Thyroid gland (tissue), 4 donors: ENCODE measurements at regions not wholly inside any gene's neighbourhood (a gene's known extent, or its start where the extent isn't known, plus 50 kb on each side); places are given as distances from the start of the nearest gene placed in this dataset.
"Not testable (repeated sequence)": the region's sequence is repeated elsewhere in the genome, so short reads cannot be mapped to it uniquely, and the experiment has no call there.

Experiments used
- DNase-seq, 2 donors: peaks; one replicate each; pipeline ENCODE4 v3.0.0-alpha.2; 2019
- H3K27ac ChIP-seq, 3 donors: fragments of 200-600 bp; sonication (generic); 1 replicate in 2 of 3; 2 replicates in 1 of 3; pipeline ENCODE4 v1.5.1; 2016 to 2019; ENCODE audit warnings: mild to moderate bottlenecking in 1 of 3, moderate library complexity in 1 of 3
- H3K27me3 ChIP-seq: fragments of 200-600 bp; sonication (generic); one replicate; pipeline ENCODE4 v1.5.1; 2019
- H3K36me3 ChIP-seq, 2 donors: fragments of 200-600 bp; sonication (generic); one replicate each; pipeline ENCODE4 v1.5.1; 2016 to 2019
- H3K4me1 ChIP-seq, 2 donors: fragments of 200-600 bp; sonication (generic); one replicate each; pipeline ENCODE4 v1.5.1; 2017 to 2019
- H3K4me3 ChIP-seq, 3 donors: fragments of 200-600 bp; sonication (generic); replicated peaks in 1 of 3; 1 replicate in 2 of 3; 2 replicates in 1 of 3; pipeline ENCODE4 v1.5.1; 2016; ENCODE audit warnings: mild to moderate bottlenecking in 1 of 3
- H3K9me3 ChIP-seq: fragments of 200-600 bp; sonication (generic); one replicate; pipeline ENCODE4 v1.5.1; 2017
- POLR2A ChIP-seq, 2 donors: fragments of 450-650 bp; IDR thresholded peaks; one replicate each; pipeline ENCODE4 v1.6.1; 2017; ENCODE audit warnings: antibody characterized with exemption in 2 of 2, mild to moderate bottlenecking in 2 of 2, moderate library complexity in 1 of 2
- WGBS, 2 donors: methylation state at CpG; one replicate each; pipeline ENCODE4 v1.1.5; 2017; 5-methylcytosine and 5-hydroxymethylcytosine counted together
- intact Hi-C: fragments of 100-400 bp; cut with DNase I; formaldehyde crosslinking; loops from one replicate; pipeline ENCODE4 v1.15.1; 2023
- TF ChIP-seq, protein P1 (sequence below), 6 experiments: fragments of 200-600 bp in 3 of 6; fragments of 450-650 bp in 3 of 6; sonication (generic) in 3 of 6; IDR thresholded peaks; one replicate each; pipeline ENCODE4 v1.5.1; 2016 to 2019; ENCODE audit warnings: antibody characterized with exemption in 6 of 6, mild to moderate bottlenecking in 2 of 6, inconsistent platforms in 1 of 6, moderate library complexity in 1 of 6

DNA sequence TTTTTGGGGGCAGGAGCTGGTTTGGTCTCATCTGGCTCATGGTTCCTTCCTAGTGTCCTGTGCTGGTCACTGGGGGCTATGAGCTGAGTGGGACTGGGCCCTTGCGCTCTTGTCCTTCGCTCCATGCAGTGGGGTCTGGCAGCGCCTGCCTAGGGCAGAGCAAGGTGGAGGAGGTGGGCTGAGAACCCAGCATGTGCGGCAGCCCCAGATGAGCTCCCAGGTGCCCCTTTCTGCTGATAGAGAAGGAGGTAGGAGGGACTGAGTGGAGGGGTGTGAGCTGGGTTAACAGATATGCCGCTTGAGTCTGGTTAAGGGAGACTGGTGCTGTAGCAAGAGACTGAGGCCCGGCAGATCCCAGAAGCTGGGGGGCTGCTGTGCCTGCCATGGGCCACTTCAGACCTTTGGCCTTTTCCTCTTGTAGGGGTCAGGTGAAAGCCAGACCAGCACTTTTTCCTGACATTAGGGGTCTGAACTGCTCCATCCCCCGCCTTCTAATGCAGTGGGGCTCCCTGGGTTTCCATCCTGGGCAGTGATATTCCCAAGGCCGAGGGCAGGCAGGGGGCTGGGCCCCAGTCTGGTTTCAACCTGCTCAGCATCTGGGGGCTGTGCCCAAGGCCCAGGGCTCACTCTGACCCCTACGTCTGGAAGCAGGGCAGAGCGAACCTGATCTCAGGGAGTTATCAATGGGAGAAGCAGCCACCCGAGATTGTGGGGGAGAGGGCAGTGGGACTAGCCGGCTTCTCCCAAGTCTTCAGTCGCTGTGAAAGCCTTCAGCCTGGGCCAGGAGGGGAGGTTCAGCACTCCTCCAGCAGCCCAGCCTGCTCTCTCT is 62.9 kb upstream of the PRR23C start:
- no peaks in the 10 kb centered on the region for H3K9me3 ChIP-seq
- no peaks in the 10 kb centered on the region for H3K27me3 ChIP-seq
- intact Hi-C loops: no loop called here
- no peak overlapping the region for H3K4me3 ChIP-seq
- H3K4me1 ChIP-seq: peaks cover 0 to 3% of the 10 kb centered on the region in 2 donors
- H3K36me3 ChIP-seq: no peaks in the 10 kb centered on the region
- 85 to 87% methylated on average over 10 to 13 of the region's 13 CpGs for WGBS, 2 donors
- H3K27ac ChIP-seq: no peak overlapping the region
- TF ChIP-seq, protein P1, sequence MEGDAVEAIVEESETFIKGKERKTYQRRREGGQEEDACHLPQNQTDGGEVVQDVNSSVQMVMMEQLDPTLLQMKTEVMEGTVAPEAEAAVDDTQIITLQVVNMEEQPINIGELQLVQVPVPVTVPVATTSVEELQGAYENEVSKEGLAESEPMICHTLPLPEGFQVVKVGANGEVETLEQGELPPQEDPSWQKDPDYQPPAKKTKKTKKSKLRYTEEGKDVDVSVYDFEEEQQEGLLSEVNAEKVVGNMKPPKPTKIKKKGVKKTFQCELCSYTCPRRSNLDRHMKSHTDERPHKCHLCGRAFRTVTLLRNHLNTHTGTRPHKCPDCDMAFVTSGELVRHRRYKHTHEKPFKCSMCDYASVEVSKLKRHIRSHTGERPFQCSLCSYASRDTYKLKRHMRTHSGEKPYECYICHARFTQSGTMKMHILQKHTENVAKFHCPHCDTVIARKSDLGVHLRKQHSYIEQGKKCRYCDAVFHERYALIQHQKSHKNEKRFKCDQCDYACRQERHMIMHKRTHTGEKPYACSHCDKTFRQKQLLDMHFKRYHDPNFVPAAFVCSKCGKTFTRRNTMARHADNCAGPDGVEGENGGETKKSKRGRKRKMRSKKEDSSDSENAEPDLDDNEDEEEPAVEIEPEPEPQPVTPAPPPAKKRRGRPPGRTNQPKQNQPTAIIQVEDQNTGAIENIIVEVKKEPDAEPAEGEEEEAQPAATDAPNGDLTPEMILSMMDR (IDR thresholded peaks at IDR 0.05): no peak
- no peak for TF ChIP-seq POLR2A (IDR thresholded peaks at IDR 0.05)
- DNase-seq: no peak

DNA sequence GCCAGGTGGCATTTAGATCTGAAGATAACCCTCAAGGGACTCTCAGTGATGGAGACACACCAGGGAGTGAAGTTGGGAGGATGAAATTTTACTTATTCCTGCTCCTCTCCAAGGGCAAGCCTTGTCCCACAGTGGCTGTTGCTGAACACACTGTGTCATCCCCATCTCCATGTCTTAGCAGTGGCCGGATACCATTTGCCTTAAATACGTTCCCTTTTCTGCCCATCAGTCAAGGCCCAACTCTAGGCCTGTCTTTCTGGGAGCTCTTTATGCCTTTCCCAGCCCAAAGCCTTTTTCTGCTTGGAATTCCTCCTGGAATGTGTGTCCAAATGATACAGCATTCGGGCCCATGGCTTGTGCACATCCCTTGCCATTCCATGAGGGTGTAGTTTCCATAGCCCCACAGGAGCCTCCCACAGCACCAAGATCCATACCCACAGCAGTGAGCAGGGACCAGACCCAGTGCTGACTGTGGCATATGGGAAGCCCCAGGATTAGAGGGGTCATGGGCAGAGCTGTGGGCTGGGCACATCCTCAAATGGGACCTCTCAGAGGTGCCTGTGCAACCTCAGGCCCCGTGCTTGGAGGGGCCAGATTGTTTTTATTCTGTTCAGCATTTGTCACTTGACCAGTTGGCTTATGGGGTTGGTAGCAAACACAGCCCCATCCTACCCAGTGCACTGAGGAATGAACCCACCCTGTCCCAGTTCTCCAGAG is 63.7 kb upstream of the PRR23C start:
- H3K4me1 ChIP-seq: peaks cover 0 to 3% of the 10 kb centered on the region in 2 donors
- intact Hi-C loops: no loop called here
- WGBS, 2 donors: 87 to 88% methylated on average over 4 of the region's 4 CpGs
- no peak for TF ChIP-seq POLR2A (IDR thresholded peaks at IDR 0.05)
- TF ChIP-seq, protein P1 (IDR thresholded peaks at IDR 0.05): no peak
- no peaks in the 10 kb centered on the region for H3K36me3 ChIP-seq
- H3K27ac ChIP-seq: no peak overlapping the region
- no peak for DNase-seq
- no peaks in the 10 kb centered on the region for H3K9me3 ChIP-seq
- no peak overlapping the region for H3K4me3 ChIP-seq
- H3K27me3 ChIP-seq: no peaks in the 10 kb centered on the region

DNA sequence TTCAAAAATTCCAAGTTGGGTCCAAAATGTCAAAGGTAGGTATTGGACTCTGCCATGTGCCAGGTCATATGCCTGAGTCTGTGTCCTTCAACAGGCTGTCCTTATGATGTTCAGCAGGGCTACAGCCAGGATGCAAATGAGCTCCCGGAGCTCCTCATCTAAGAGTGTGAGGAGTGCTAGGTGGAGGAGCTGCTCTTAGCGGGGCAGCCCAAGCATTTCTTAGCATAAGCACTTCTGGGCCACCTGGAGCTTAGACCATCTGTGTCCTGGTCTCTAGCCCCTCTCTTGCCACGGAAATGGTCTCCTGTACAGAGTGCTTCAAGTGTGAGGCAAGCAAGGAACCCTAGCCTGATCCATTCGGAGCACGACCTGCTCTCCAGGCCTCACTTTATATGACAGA is 64.6 kb upstream of the PRR23C start:
- no peak for TF ChIP-seq POLR2A (IDR thresholded peaks at IDR 0.05)
- TF ChIP-seq, protein P1 (IDR thresholded peaks at IDR 0.05): no peak
- H3K9me3 ChIP-seq: no peaks in the 10 kb centered on the region
- H3K27me3 ChIP-seq: no peaks in the 10 kb centered on the region
- DNase-seq: no peak
- peaks cover 0 to 3% of the 10 kb centered on the region in 2 donors for H3K4me1 ChIP-seq
- 63 to 74% methylated on average over 5 of the region's 5 CpGs for WGBS, 2 donors
- no peak overlapping the region for H3K27ac ChIP-seq
- intact Hi-C loops: no loop called here
- H3K36me3 ChIP-seq: no peaks in the 10 kb centered on the region
- H3K4me3 ChIP-seq: no peak overlapping the region

DNA sequence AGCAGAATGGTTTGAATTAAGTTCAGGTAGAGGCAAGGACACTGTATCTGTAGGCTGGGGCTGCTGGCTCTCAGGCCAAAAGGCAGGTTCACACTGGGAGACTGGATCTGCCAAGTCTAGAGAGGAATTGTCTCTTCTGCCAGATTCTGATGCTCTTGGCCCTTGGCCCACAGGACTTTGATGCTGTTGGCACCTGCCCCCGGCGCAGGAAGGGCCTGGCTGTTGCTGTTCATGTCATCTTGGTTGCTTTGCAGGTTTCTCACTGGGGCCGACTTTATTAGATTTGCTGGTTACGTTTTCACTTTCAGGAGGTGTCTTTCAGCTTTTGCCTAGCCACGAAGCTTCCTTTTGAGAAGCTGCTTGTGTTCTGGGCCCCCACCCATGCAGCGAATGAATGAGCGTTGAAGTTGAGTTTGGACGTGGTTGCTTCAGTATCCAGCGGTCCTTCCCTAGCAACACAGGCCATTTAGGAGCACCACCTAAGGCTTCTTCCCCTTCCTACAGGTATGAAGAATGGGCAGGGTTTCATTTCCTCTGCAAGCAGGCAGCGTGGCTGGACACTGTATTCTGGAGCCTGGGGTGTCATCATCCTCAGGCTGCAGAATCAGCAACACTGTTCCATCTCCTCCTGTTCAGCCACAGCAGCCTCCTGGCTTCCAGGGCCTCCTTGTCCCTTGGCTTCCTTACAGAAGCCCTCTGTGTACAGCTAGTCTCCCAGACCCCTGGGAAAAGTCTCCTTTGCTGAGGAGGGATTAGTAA is 65.6 kb upstream of the PRR23C start:
- intact Hi-C loops: loop anchor here (5.0 kb wide), 1 partner anchor 217 kb away; no protein-coding TSS in a partner anchor
- H3K4me3 ChIP-seq: no peak overlapping the region
- no peaks in the 10 kb centered on the region for H3K9me3 ChIP-seq
- no peak overlapping the region for H3K27ac ChIP-seq
- no peaks in the 10 kb centered on the region for H3K36me3 ChIP-seq
- WGBS, 2 donors: 74% methylated on average over 10 of the region's 10 CpGs
- peaks cover 0 to 3% of the 10 kb centered on the region in 2 donors for H3K4me1 ChIP-seq
- TF ChIP-seq, protein P1 (IDR thresholded peaks at IDR 0.05): no peak
- TF ChIP-seq POLR2A (IDR thresholded peaks at IDR 0.05): no peak
- no peaks in the 10 kb centered on the region for H3K27me3 ChIP-seq
- DNase-seq: no peak

DNA sequence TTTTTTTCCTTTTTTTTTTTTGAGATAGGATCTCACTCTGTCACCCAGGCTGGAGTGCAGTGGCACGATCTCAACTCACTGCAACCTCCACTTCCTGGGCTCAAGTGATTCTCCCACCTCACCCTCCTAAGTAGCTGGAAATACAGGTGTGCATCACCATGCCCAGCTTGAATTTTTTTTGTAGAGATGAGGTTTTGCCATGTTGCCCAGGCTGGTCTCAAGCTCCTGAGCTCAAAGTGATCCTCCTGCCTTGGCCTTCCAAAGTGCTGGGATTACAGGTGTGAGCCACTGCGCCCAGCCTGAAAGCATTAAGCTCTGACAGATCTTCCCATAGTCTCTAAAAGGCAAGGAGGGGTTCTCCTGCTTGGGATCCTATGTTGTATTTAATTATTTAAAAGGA is 66.2 kb upstream of the PRR23C start:
- intact Hi-C loops: loop anchor here (5.0 kb wide), 1 partner anchor 216 kb away; no protein-coding TSS in a partner anchor
- not testable (repeated sequence) for H3K27me3 ChIP-seq, H3K36me3 ChIP-seq, H3K4me3 ChIP-seq, H3K9me3 ChIP-seq, DNase-seq, H3K27ac ChIP-seq, H3K4me1 ChIP-seq
- WGBS, 2 donors: 63 to 69% methylated on average over 2 of the region's 2 CpGs
